A673 (cell line): ENCODE measurements at regions not wholly inside any gene's neighbourhood (a gene's known extent, or its start where the extent isn't known, plus 50 kb on each side); places are given as distances from the start of the nearest gene placed in this dataset.

Experiments
- BruUV-seq: library from RNA; stranded (reverse); fragments of 400-500 nt; replicated peaks from 2 replicates; lab custom pipeline; 2021; lab: Mats Ljungman, UMichigan
- CTCF ChIA-PET: fragments of 300-600 bp; sonication (Branson Sonifier 250); formaldehyde crosslinking; loops from one replicate; lab custom pipeline; 2022; ENCODE audit warnings: antibody characterized with exemption; lab: Charles Lee
- POLR2A ChIA-PET: fragments of 300-600 bp; sonication (Branson Sonifier 250); formaldehyde crosslinking; loops from one replicate; lab custom pipeline; 2022; ENCODE audit warnings: antibody characterized with exemption; ENCODE audit not compliant: low non-redundant PET; lab: Charles Lee
- DNase-seq: peaks from one replicate; pipeline ENCODE4 v3.0.0-alpha.2; 2015; ENCODE audit warnings: low spot score
- H3K27ac ChIP-seq: fragments of 200-600 bp; sonication (generic); 2 replicates; pipeline ENCODE4 v1.5.1; 2016; ENCODE audit warnings: mixed run types, low read depth, mild to moderate bottlenecking, mixed read lengths, antibody characterized with exemption, low read length; ENCODE audit not compliant: poor library complexity, severe bottlenecking
- H3K27me3 ChIP-seq: fragments of 200-600 bp; sonication (generic); replicated peaks from 2 replicates; pipeline ENCODE4 v1.6.1; 2017; ENCODE audit warnings: mixed run types, low read depth, mild to moderate bottlenecking, mixed read lengths, antibody characterized with exemption, low read length; ENCODE audit not compliant: insufficient read depth, poor library complexity
- H3K36me3 ChIP-seq: fragments of 200-600 bp; sonication (generic); 2 replicates; pipeline ENCODE4 v1.6.1; 2016; ENCODE audit warnings: mixed run types, mild to moderate bottlenecking, mixed read lengths, antibody characterized with exemption, low read length; ENCODE audit not compliant: insufficient read depth, poor library complexity, severe bottlenecking
- H3K4me1 ChIP-seq: fragments of 200-600 bp; sonication (generic); 2 replicates; pipeline ENCODE4 v1.6.1; 2017; ENCODE audit warnings: mixed run types, mild to moderate bottlenecking, mixed read lengths, antibody characterized with exemption, low read length; ENCODE audit not compliant: insufficient read depth, poor library complexity, severe bottlenecking
- H3K4me3 ChIP-seq: fragments of 200-600 bp; sonication (generic); 2 replicates; pipeline ENCODE4 v1.5.1; 2016; ENCODE audit warnings: low read depth, mixed run types, mild to moderate bottlenecking, mixed read lengths, low read length; ENCODE audit not compliant: poor library complexity, severe bottlenecking
- H3K9me3 ChIP-seq: fragments of 200-600 bp; sonication (generic); 2 replicates; pipeline ENCODE4 v1.6.1; 2016; ENCODE audit warnings: mixed run types, low read depth, mild to moderate bottlenecking, mixed read lengths, antibody characterized with exemption, low read length; ENCODE audit not compliant: poor library complexity, severe bottlenecking
- CTCF ChIP-seq: fragments of 300-800, 200-600 bp; sonication (generic); conservative IDR thresholded peaks from 2 replicates; pipeline ENCODE4 v1.5.1; 2017; ENCODE audit warnings: low read depth, mild to moderate bottlenecking, antibody characterized with exemption, low read length, moderate library complexity, mixed read lengths
- EZH2 ChIP-seq: fragments of 200-600 bp; sonication (generic); IDR thresholded peaks from 2 replicates; pipeline ENCODE4 v1.6.1; 2017; ENCODE audit warnings: borderline replicate concordance, low read depth, mild to moderate bottlenecking, mixed read lengths, antibody characterized with exemption, low read length; ENCODE audit not compliant: poor library complexity, severe bottlenecking
- intact Hi-C: fragments of 100-400 bp; cut with micrococcal nuclease; formaldehyde crosslinking; loops from one replicate; pipeline ENCODE4 v1.10.0; 2022; ENCODE audit not compliant: unreplicated experiment

- ChIA-PET POLR2A (no interaction called here), CTCF (no interaction called here)
- intact Hi-C loops = no loop called here
- no TSS peak for BruUV-seq
- peaks cover 10% of the 10 kb centered on the region for H3K4me1 ChIP-seq
- no peaks in the 10 kb centered on the region for H3K36me3 ChIP-seq
- no peaks in the 10 kb centered on the region for H3K9me3 ChIP-seq
- TF ChIP-seq CTCF (no peak), EZH2 (no peak)
- no peak overlapping the region for H3K4me3 ChIP-seq
- DNase-seq = peak; percentile 26
- no peak overlapping the region for H3K27ac ChIP-seq
- no peaks in the 10 kb centered on the region for H3K27me3 ChIP-seq
These were observed 128.4 kb upstream of the SGK1 start for GRCh38 chr6:134446218-134446848.

GRCh38 chr6:134443009-134443408, 125.1 kb upstream of the SGK1 start:
- DNase-seq = no peak
- ChIA-PET POLR2A (no interaction called here), CTCF (no interaction called here)
- no peak for TF ChIP-seq EZH2
- no peak for TF ChIP-seq CTCF
- H3K4me3 ChIP-seq = no peak overlapping the region
- intact Hi-C loops = no loop called here
- H3K27me3 ChIP-seq = no peaks in the 10 kb centered on the region
- peaks cover 8% of the 10 kb centered on the region for H3K4me1 ChIP-seq
- no peaks in the 10 kb centered on the region for H3K9me3 ChIP-seq
- H3K36me3 ChIP-seq = no peaks in the 10 kb centered on the region
- no peak overlapping the region for H3K27ac ChIP-seq
- no TSS peak for BruUV-seq

- TF ChIP-seq CTCF (no peak), EZH2 (no peak)
- POLR2A ChIA-PET = no interaction called here
These were observed 124.2 kb upstream of the SGK1 start for GRCh38 chr6:134442073-134442472.

More at GRCh38 chr6:134442073-134442472, 124.2 kb upstream of the SGK1 start:
- no peak overlapping the region for H3K4me3 ChIP-seq
- DNase-seq = no peak
- H3K9me3 ChIP-seq = no peaks in the 10 kb centered on the region
- H3K27me3 ChIP-seq = no peaks in the 10 kb centered on the region
- H3K4me1 ChIP-seq = no peaks in the 10 kb centered on the region
- intact Hi-C loops = no loop called here
- CTCF ChIA-PET = no interaction called here
- no peak overlapping the region for H3K27ac ChIP-seq
- no TSS peak for BruUV-seq
- H3K36me3 ChIP-seq = no peaks in the 10 kb centered on the region
